ENCODE measurements at regions not wholly inside any gene's neighbourhood (a gene's known extent, or its start where the extent isn't known, plus 50 kb on each side); places are given as distances from the start of the nearest gene placed in this dataset.
"Not testable (repeated sequence)": the region's sequence is repeated elsewhere in the genome, so short reads cannot be mapped to it uniquely, and the experiment has no call there.

DNA sequence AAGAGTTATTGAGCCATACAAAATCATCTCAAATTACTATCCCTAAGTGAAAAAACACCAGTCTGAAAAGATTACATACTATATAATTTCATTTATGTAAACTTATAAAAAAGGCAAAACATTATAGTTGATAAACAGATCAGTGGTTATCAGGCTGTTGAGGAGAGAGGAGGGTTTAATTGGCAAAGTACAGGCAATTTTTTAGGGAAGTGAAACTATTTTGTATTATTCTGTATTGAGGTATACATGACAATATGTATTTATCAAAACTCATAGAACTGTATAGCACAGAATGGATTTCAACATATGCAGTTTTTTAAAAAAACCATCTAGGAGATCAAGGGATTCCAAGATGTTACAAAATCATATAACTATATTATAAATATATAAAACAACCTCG lies 403.7 kb downstream of the LTN1 start:
- 66 to 89% (median 83%) methylated on average over 1 of the region's 1 CpG for WGBS, 5 donors
- Histone ChIP-seq H3K4me3 (no peak overlapping the region), H3K9me3 (peaks cover 0 to 3% (median 0%) of the 10 kb centered on the region in 4 donors), H3K27ac (no peak overlapping the region), H3K27me3 (no peaks in the 10 kb centered on the region), H3K4me1 (no peaks in the 10 kb centered on the region), H3K36me3 (no peaks in the 10 kb centered on the region)
- no peak for DNase-seq
- intact Hi-C loops (cut with DNase I; ENCODE audit: low total_unique reads): no loop called here
- no peak for TF ChIP-seq POLR2A (IDR thresholded peaks at IDR 0.05)
- no peak for TF ChIP-seq POLR2AphosphoS5 (IDR thresholded peaks at IDR 0.05)
- TF ChIP-seq EP300 (IDR thresholded peaks at IDR 0.05): no peak
- TF ChIP-seq, protein P1, sequence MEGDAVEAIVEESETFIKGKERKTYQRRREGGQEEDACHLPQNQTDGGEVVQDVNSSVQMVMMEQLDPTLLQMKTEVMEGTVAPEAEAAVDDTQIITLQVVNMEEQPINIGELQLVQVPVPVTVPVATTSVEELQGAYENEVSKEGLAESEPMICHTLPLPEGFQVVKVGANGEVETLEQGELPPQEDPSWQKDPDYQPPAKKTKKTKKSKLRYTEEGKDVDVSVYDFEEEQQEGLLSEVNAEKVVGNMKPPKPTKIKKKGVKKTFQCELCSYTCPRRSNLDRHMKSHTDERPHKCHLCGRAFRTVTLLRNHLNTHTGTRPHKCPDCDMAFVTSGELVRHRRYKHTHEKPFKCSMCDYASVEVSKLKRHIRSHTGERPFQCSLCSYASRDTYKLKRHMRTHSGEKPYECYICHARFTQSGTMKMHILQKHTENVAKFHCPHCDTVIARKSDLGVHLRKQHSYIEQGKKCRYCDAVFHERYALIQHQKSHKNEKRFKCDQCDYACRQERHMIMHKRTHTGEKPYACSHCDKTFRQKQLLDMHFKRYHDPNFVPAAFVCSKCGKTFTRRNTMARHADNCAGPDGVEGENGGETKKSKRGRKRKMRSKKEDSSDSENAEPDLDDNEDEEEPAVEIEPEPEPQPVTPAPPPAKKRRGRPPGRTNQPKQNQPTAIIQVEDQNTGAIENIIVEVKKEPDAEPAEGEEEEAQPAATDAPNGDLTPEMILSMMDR (IDR thresholded peaks at IDR 0.05): no peak

DNA sequence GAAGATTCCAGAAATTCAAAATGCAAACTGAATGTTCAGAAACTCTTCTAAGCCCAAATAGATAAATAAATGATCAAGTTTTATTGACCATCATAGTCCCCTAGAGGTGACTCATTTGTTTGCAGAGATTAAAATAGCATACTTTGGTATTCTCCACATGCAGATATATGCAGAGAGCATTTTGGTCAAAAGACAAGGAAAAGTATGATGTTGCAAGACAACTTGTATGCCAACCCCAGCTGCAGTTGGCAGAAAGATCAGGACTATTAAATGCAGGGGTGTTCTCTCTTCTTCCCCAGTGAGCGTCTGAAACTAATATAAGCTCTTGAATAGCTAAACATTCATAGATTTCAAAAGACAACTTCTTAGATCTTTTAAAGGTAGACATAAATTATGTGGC lies 404.9 kb downstream of the LTN1 start:
- no peaks in the 10 kb centered on the region for H3K36me3 ChIP-seq
- intact Hi-C loops (cut with DNase I; ENCODE audit: low total_unique reads): no loop called here
- H3K27me3 ChIP-seq: no peaks in the 10 kb centered on the region
- H3K4me1 ChIP-seq: no peaks in the 10 kb centered on the region
- no peak for DNase-seq
- TF ChIP-seq EP300 (IDR thresholded peaks at IDR 0.05): no peak
- TF ChIP-seq POLR2AphosphoS5 (IDR thresholded peaks at IDR 0.05): no peak
- TF ChIP-seq, protein P1 (IDR thresholded peaks at IDR 0.05): no peak
- TF ChIP-seq POLR2A (IDR thresholded peaks at IDR 0.05): no peak
- no peak overlapping the region for H3K4me3 ChIP-seq
- 0 to 92% (median 4%) methylated on average over 1 of the region's 1 CpG for WGBS, 5 donors
- H3K9me3 ChIP-seq: peaks cover 0 to 3% (median 0%) of the 10 kb centered on the region in 4 donors
- H3K27ac ChIP-seq: no peak overlapping the region

DNA sequence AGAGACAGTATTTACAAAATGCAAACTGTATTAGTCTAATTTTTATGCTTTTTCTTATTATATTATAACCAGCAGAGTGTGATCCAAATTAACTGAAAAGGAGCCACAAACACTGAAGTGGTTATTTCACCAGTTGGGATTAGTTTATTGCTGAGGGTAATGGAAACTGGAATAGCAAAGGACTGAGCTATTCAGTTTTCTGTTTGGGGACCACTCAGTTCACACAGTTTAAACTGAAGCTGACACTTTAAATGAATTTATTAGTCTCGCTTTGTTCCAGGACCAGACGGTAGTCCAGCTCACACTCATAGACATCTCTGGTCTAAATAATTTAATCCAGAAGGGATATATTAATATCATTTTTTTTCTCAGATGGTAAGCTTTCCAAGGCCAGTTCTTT lies 410.7 kb downstream of the LTN1 start:
- WGBS, 5 donors: 85 to 95% (median 92%) methylated on average over 2 of the region's 2 CpGs
- no peak for DNase-seq
- Histone ChIP-seq H3K36me3 (peaks cover 0 to 2% (median 0%) of the 10 kb centered on the region in 4 donors), H3K27ac (no peak overlapping the region), H3K4me3 (no peak overlapping the region), H3K4me1 (no peaks in the 10 kb centered on the region), H3K9me3 (peaks cover 0 to 3% (median 0%) of the 10 kb centered on the region in 4 donors), H3K27me3 (no peaks in the 10 kb centered on the region)
- intact Hi-C loops (cut with DNase I; ENCODE audit: low total_unique reads): no loop called here
- TF ChIP-seq POLR2AphosphoS5 (IDR thresholded peaks at IDR 0.05): no peak
- TF ChIP-seq, protein P1 (IDR thresholded peaks at IDR 0.05): no peak
- TF ChIP-seq POLR2A (IDR thresholded peaks at IDR 0.05): no peak
- TF ChIP-seq EP300 (IDR thresholded peaks at IDR 0.05): no peak

DNA sequence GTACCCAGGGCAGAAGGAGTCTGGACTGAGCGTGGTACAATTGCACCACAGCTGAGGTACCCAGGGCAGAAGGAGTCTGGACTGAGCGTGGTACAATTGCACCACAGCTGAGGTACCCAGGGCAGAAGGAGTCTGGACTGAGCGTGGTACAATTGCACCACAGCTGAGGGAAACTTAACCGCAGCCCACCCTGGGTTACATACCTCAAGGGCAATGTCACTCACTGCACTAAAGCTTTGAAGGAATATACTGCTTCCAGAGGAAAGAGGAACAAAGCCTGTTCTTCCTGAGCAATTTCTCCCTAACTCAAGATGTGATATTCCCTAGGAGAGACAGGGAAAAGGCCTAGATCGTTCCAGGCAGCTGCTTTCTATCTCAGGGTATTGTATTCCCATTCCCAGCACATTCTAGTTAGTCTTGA lies 411.4 kb downstream of the LTN1 start:
- H3K27me3 ChIP-seq; DNase-seq; H3K4me1 ChIP-seq; intact Hi-C loops (cut with DNase I; ENCODE audit: low total_unique reads); H3K36me3 ChIP-seq; H3K9me3 ChIP-seq; H3K4me3 ChIP-seq; H3K27ac ChIP-seq: not testable (repeated sequence)
- WGBS, 5 donors: 79 to 90% (median 87%) methylated on average over 5 of the region's 5 CpGs

DNA sequence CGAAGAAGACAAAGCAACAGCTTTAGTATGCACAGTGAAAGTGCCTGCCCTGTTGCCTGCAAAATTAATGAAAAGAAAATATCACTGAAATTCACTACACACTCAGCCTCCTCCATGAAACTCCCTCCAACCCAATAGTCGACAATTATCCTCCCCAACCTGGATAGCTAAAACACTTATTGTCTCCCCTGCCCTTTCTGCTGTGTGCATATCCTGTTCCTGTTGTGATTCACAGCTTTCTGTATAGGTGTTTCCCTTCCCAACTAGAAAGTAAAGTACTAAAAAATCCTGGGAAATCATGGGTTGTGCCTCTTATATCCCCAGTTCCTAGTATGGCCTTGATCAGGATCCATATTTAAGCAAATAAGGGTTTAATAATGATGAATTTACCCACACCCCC lies 412.1 kb downstream of the LTN1 start:
- WGBS, 5 donors: 81 to 85% (median 83%) methylated on average over 2 of the region's 2 CpGs
- TF ChIP-seq POLR2AphosphoS5 (IDR thresholded peaks at IDR 0.05): no peak
- TF ChIP-seq POLR2A (IDR thresholded peaks at IDR 0.05): no peak
- TF ChIP-seq, protein P1 (IDR thresholded peaks at IDR 0.05): no peak
- TF ChIP-seq EP300 (IDR thresholded peaks at IDR 0.05): no peak
- H3K27ac ChIP-seq: no peak overlapping the region

More for the DNA sequence above, 412.1 kb downstream of the LTN1 start:
- Histone ChIP-seq H3K9me3 (no peaks in the 10 kb centered on the region), H3K36me3 (peaks cover 0 to 15% (median 0%) of the 10 kb centered on the region in 4 donors), H3K27me3 (no peaks in the 10 kb centered on the region), H3K4me1 (no peaks in the 10 kb centered on the region), H3K4me3 (no peak overlapping the region)
- no peak for DNase-seq
- intact Hi-C loops (cut with DNase I; ENCODE audit: low total_unique reads): no loop called here
